ENCODE measurements at regions not wholly inside any gene's neighbourhood (a gene's known extent, or its start where the extent isn't known, plus 50 kb on each side); places are given as distances from the start of the nearest gene placed in this dataset.

- TF ChIP-seq CTCF (IDR thresholded peaks at IDR 0.05; ENCODE audit: extremely low read depth in 1 of 2, insufficient read depth in 1 of 2, low read depth in 1 of 2, low read length in 2 of 2), result no peak
- TF ChIP-seq MYC (IDR thresholded peaks at IDR 0.05; ENCODE audit: low read depth, low read length), result no peak
These were observed 1374.5 kb upstream of the NXPH2 start for GRCh38 chr2:140154706-140155105.
